ENCODE measurements at regions not wholly inside any gene's neighbourhood (a gene's known extent, or its start where the extent isn't known, plus 50 kb on each side); places are given as distances from the start of the nearest gene placed in this dataset.

DNA sequence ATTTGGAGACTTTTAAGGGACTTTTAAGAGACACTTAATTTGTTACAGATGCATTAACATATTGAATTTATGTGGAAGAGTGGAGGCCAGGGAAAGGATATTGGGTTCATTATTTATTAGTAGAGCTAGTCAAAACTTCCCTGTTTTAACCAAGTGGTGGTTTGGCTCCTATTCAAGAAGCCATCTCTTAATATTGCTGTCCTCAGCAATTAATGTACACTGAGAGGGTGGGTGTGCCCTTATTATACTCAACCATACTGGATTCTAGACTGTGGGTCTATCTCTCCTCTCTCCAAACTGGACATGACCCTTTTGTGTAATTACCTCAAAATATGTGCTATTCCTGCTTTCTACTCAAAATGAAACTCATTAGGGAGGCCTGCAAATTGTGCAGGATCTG, 398.7 kb upstream of the DDHD1 start:
- TF ChIP-seq, protein P1, sequence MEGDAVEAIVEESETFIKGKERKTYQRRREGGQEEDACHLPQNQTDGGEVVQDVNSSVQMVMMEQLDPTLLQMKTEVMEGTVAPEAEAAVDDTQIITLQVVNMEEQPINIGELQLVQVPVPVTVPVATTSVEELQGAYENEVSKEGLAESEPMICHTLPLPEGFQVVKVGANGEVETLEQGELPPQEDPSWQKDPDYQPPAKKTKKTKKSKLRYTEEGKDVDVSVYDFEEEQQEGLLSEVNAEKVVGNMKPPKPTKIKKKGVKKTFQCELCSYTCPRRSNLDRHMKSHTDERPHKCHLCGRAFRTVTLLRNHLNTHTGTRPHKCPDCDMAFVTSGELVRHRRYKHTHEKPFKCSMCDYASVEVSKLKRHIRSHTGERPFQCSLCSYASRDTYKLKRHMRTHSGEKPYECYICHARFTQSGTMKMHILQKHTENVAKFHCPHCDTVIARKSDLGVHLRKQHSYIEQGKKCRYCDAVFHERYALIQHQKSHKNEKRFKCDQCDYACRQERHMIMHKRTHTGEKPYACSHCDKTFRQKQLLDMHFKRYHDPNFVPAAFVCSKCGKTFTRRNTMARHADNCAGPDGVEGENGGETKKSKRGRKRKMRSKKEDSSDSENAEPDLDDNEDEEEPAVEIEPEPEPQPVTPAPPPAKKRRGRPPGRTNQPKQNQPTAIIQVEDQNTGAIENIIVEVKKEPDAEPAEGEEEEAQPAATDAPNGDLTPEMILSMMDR (IDR thresholded peaks at IDR 0.05), result no peak
- no peak for TF ChIP-seq EZH2 (IDR thresholded peaks at IDR 0.05; ENCODE audit: borderline replicate concordance, insufficient read depth, low read depth, low read length, poor library complexity, severe bottlenecking)

Data from B cell (primary cell).